Islet of Langerhans (tissue), 1 donor: ENCODE measurements at regions not wholly inside any gene's neighbourhood (a gene's known extent, or its start where the extent isn't known, plus 50 kb on each side); places are given as distances from the start of the nearest gene placed in this dataset.
"Not testable (repeated sequence)": the region's sequence is repeated elsewhere in the genome, so short reads cannot be mapped to it uniquely, and the experiment has no call there.

Source experiments
- FAIRE-seq: peaks from one replicate; lab custom pipeline; 2011; peaks lifted over from hg19 to GRCh38; lab: Jason Lieb, UNC

DNA sequence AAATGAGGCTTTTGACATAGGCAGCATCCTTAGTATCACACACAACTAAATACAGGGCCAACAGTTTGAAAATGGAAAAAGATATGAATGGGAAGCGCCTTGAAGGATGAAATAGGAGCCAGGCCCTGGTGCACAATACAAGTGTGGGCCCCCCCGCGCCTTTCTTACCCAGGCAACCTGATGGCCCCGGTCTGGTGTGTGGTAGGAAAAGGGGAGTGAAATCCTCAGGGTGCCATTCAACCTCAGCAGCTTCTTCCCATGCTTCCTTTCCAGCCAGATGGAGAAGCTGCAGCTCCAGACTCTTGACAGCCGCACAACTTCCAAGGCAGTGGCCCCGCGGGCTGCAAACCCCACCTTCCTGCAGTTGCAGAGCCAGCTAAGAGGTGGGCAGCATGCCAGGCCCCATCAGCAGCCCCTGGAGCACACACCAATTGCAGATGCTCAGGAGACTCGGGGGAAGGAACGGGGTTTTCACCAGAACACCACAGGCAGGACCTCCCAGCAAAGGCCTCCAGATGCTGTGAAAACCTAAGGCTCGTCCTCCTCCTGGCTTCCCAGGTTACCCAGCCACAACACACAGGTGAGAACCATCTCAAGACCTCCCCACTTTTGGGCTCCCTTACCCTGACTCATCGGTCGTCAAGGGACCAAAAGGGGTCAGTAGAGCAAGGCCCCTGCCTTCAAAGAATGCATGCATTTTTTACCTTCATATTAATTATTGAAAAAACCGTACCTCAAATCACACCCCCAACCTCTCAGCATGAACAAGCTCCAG is 101.6 kb downstream of the CPN2 start:
- FAIRE-seq, result no peak

DNA sequence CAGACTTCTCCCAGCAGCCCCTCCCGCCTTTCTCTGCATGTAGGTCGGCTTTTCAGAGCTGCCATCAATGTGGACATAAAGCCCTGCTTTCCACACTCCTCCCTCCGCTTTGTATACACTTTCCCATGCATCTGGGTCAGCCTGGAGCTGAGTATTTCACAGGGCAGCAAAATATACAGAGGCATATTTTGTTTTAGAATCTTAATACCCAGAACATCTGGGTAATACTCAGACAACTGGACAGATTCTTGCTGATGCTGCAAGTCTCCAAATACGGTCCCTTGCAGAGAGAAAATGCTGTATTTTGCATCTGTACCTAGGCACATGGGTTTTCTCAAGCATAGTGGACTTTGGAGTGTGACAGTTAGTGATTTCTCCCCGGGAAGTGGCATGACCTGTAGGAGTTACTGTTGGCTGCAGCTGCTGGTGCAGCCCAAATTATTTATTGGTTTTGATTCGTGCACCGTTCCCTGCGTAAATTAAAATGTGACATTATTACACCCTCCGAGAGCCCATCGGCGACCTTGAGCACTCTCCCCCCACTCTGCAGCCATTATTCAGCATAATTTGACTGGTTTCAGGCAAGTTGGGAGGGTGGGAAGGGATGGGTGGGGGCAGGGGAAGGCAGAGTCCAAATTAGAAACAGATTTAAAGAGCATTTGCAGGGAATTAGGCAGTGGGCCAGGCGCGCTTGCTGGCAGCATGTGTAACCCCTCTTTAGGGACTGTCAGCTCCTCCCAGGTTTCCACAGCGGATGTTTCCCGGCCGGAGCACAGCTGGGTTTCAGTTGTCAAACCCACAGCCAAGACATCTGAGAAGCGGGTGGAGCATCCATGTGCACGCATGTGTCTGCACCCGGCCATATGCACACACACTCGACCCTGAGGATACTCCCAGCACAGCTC is 100.8 kb downstream of the CPN2 start:
- no peak for FAIRE-seq

GRCh38 chr3:194251007-194251406 is 100.1 kb downstream of the CPN2 start:
- no peak for FAIRE-seq

- no peak for FAIRE-seq
Observed at GRCh38 chr3:194251461-194251860, 99.7 kb downstream of the CPN2 start.

DNA sequence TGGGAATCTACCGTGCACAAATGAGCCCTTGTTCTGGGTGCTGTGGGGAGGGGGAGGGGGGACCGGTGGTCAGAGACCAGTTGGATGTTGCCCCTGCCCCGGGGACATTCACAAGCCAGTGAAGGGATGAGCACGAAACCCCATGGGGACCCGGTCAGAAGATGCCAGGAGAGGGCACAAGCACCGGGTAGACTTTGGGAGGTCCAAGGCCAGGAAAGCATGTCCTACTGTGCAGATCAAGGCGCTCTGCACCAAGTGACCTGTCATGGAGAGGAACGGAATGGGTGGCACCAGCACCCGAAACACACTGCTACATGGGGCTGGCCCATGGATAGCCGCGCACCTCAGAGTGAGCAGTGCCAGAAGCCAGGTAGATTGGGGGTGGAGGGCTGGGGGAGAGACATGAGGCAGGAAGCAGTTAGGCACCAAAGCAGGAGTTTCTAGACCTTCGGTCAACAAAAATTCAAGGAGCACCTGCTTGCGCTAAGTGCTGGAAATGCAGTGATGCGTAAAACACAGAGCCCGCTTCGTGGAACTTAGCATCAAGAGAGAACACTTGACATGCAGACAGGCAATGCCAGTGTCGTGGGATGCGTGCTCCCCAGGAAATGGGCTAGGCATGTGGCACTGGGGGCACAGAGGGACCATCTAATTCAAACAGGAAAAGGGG is 99.1 kb downstream of the CPN2 start:
- FAIRE-seq, result no peak

DNA sequence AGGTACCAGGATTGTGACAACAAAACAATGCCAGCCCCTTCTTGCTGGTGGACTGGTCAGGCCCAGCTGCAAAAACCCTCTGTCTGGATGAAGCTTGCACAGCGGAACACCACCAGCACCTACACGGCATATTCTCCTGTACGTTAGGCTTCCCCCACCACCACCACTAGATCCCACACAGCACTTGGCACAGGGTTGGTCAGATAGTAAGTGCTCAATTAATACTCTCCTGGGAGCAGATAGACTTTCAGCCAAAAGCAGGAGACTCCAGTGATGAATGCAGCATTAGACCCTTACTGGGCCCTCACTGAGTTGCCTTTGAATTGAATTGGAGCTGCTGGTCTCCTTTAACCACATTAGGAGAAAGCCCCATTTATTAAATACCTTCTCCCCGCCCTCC is 97.9 kb downstream of the CPN2 start:
- no peak for FAIRE-seq

- no peak for FAIRE-seq
Observed at GRCh38 chr3:194254040-194254439, 97.1 kb downstream of the CPN2 start.

- no peak for FAIRE-seq
Observed at GRCh38 chr3:194255252-194256039, 95.7 kb downstream of the CPN2 start.

GRCh38 chr3:194256040-194256945 is 94.8 kb downstream of the CPN2 start:
- FAIRE-seq, result no peak

- FAIRE-seq, result no peak
Observed at GRCh38 chr3:194257151-194257621, 93.9 kb downstream of the CPN2 start.

GRCh38 chr3:194257916-194258668 is 93.0 kb downstream of the CPN2 start:
- FAIRE-seq, result no peak

DNA sequence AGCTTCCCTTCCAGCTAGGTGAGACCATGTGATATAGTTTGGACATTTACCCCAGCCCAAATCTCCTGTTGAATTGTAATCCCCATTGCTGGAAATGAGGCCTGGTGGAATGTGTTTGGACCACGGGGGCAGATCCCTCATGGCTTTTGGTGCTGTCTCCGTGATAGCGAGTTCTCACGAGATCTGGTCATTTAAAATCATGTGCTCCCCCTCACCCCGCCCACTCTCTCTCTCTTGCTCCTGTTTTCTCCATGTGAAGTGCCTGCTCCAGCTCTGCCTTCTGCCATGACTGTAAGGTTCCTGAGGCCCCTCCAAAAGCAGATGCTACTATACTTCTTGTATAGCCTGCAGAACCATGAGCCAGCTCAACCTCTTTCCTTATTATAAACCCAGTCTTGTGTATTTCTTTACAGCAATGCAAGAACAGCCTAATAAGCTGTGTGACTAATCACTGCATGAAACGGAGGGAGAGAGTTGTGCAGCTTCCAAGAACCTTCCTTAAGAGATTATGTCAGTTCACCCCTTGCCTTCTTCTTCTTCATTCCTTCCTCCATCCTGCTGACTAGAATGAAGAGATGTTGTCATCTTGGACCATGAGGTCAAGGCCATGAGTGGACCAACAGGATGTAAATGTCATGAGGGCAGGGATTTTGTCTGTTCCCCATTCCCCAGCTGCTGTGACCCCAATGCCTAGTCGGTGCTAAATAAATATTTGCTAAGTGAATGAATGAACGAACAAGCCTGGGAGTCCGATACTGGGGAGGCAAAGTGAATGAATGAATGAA is 91.0 kb downstream of the CPN2 start:
- no peak for FAIRE-seq

GRCh38 chr3:194261581-194262063 is 89.5 kb downstream of the CPN2 start:
- FAIRE-seq, result no peak

DNA sequence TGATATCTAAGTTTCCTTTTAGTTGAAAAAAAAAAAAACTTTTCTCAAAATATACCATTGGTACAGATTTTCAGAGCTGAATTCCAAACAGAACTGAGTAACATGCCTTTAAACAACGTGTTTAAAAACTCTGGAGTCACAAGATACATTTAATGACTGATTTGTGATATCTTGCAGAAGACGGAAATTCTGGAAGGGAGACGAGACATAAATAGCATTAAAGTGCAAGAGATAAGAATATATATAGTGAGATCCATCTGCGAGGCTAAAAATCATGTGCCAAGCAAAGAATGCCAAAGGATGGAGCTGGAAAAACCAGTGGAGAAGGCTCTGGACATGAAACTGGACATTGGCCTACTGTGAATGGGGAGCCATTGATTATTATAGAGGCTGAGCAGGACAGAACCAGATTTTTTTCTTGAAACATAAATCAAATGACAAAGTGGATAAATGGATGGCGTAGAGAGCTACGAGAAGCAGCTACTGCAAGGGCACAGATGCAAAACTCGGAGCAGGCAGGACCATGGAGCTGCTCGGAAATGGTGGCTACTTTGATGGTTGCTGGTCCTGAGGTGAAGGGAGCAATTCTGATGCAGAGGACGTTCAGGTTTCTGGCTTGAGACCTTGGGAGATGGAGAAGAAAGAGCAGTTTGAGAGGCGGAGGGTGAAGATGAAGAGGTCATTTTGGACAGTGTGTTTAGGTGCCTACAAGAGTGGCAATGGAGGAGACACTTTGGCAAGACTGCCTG is 88.8 kb downstream of the CPN2 start:
- no peak for FAIRE-seq

GRCh38 chr3:194262925-194263305 is 88.2 kb downstream of the CPN2 start:
- FAIRE-seq, result no peak

GRCh38 chr3:194264631-194265504 is 86.3 kb downstream of the CPN2 start:
- not testable (repeated sequence) for FAIRE-seq

- no peak for FAIRE-seq
Observed at GRCh38 chr3:194265505-194265892, 85.6 kb downstream of the CPN2 start.
